ENCODE measurements at regions not wholly inside any gene's neighbourhood (a gene's known extent, or its start where the extent isn't known, plus 50 kb on each side); places are given as distances from the start of the nearest gene placed in this dataset.
"Not testable (repeated sequence)": the region's sequence is repeated elsewhere in the genome, so short reads cannot be mapped to it uniquely, and the experiment has no call there.

GRCh38 chr6:68237205-68237604 is 397.9 kb upstream of the ADGRB3 start:
- DNase-seq (ENCODE audit: low spot score): no peak

GRCh38 chr6:68235326-68235784 is 399.7 kb upstream of the ADGRB3 start:
- no peak for DNase-seq (ENCODE audit: low spot score)

GRCh38 chr6:68233623-68234022 is 401.5 kb upstream of the ADGRB3 start:
- no peak for DNase-seq (ENCODE audit: low spot score)

- DNase-seq (ENCODE audit: low spot score): no peak
Observed at GRCh38 chr6:68229566-68229965, 405.5 kb upstream of the ADGRB3 start.

GRCh38 chr6:68226460-68226859 is 408.6 kb upstream of the ADGRB3 start:
- no peak for DNase-seq (ENCODE audit: low spot score)

GRCh38 chr6:68225729-68226128 is 409.4 kb upstream of the ADGRB3 start:
- DNase-seq (ENCODE audit: low spot score): no peak

- DNase-seq (ENCODE audit: low spot score): no peak
Observed at GRCh38 chr6:68211242-68211795, 423.8 kb upstream of the ADGRB3 start.

- not testable (repeated sequence) for DNase-seq (ENCODE audit: low spot score)
Observed at GRCh38 chr6:68207612-68208011, 427.5 kb upstream of the ADGRB3 start.

GRCh38 chr6:68200929-68201328 is 434.2 kb upstream of the ADGRB3 start:
- DNase-seq (ENCODE audit: low spot score): no peak

GRCh38 chr6:68197356-68197755 is 437.7 kb upstream of the ADGRB3 start:
- no peak for DNase-seq (ENCODE audit: low spot score)

- no peak for DNase-seq (ENCODE audit: low spot score)
Observed at GRCh38 chr6:68196645-68197044, 438.4 kb upstream of the ADGRB3 start.

GRCh38 chr6:68195753-68196152 is 439.3 kb upstream of the ADGRB3 start:
- DNase-seq (ENCODE audit: low spot score): not testable (repeated sequence)

- DNase-seq (ENCODE audit: low spot score): no peak
Observed at GRCh38 chr6:68194846-68195478, 440.1 kb upstream of the ADGRB3 start.

GRCh38 chr6:68192988-68193387 is 442.1 kb upstream of the ADGRB3 start:
- DNase-seq (ENCODE audit: low spot score): no peak

GRCh38 chr6:68189217-68189815 is 445.8 kb upstream of the ADGRB3 start:
- DNase-seq (ENCODE audit: low spot score): no peak

- no peak for DNase-seq (ENCODE audit: low spot score)
Observed at GRCh38 chr6:68186870-68187269, 448.2 kb upstream of the ADGRB3 start.

GRCh38 chr6:68182386-68182785 is 452.7 kb upstream of the ADGRB3 start:
- DNase-seq (ENCODE audit: low spot score): no peak

- not testable (repeated sequence) for DNase-seq (ENCODE audit: low spot score)
Observed at GRCh38 chr6:68181027-68181426, 454.1 kb upstream of the ADGRB3 start.

GRCh38 chr6:68173616-68174015 is 461.5 kb upstream of the ADGRB3 start:
- DNase-seq (ENCODE audit: low spot score): no peak

GRCh38 chr6:68169922-68170321 is 465.2 kb upstream of the ADGRB3 start:
- DNase-seq (ENCODE audit: low spot score): no peak

GRCh38 chr6:68167604-68168003 is 467.5 kb upstream of the ADGRB3 start:
- no peak for DNase-seq (ENCODE audit: low spot score)

GRCh38 chr6:68160812-68161211 is 474.3 kb upstream of the ADGRB3 start:
- not testable (repeated sequence) for DNase-seq (ENCODE audit: low spot score)

GRCh38 chr6:68160348-68160747 is 474.7 kb upstream of the ADGRB3 start:
- no peak for DNase-seq (ENCODE audit: low spot score)

- no peak for DNase-seq (ENCODE audit: low spot score)
Observed at GRCh38 chr6:68159433-68159832, 475.6 kb upstream of the ADGRB3 start.
